ENCODE measurements at regions not wholly inside any gene's neighbourhood (a gene's known extent, or its start where the extent isn't known, plus 50 kb on each side); places are given as distances from the start of the nearest gene placed in this dataset.
"Not testable (repeated sequence)": the region's sequence is repeated elsewhere in the genome, so short reads cannot be mapped to it uniquely, and the experiment has no call there.

DNA sequence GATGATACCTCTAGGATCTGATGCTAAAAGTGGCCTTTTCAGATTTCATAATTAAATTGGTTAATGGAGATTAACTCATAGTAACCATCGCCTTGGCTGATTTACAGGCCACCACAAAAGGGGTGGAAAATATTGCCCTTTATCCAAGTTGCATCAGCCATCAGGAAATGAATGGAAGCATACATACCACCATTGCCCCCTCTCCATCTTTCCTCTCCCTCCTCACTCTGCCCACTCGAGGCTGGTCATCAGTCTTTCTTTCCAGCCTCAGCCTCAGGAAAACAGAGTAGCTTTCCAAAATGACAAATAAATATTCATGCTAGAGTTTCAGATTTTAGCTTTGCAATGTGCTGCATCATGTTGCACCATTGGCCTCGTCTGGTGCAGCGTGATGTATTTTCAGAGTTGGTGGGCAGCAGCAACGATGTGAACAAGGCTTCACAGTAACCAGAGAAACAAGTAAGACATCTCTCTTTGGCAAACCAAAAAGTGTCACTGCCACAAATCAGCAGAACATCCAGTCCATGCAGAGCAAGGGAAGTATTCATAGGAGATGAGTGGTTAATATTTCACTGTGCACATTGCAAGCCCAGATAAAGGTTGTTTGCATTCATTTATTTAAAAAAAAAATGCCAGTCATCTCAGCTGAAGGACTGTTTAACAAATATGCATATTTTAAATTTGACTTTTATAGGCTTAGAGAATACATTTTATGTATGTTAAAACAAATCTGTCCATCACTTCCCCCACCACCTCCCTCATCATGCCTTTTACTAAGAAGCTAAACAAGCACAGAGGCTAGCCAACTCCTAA, 136.7 kb upstream of the FAT3 start:
- ChIA-PET CTCF (no interaction called here), POLR2A (ENCODE audit: unreplicated experiment) (no interaction called here)
- intact Hi-C loops (cut with micrococcal nuclease): no loop called here
- no TSS peak for BruUV-seq (replicated peaks)
- H3K4me2 ChIP-seq (ENCODE audit: low read length): no peak overlapping the region
- no peak overlapping the region for H3K4me3 ChIP-seq (ENCODE audit: low read length)
- no peaks in the 10 kb centered on the region for H3K9me2 ChIP-seq (replicated peaks; ENCODE audit: low read length)
- no peak overlapping the region for H3K27ac ChIP-seq (ENCODE audit: low read length)
- no peaks in the 10 kb centered on the region for H3K36me3 ChIP-seq (ENCODE audit: low read depth, low read length)
- no peaks in the 10 kb centered on the region for H3K27me3 ChIP-seq (ENCODE audit: low read length)
- DNase-seq (no peak), ATAC-seq (no peak)
- H2AFZ ChIP-seq (ENCODE audit: low read length): no peak overlapping the region
- no peaks in the 10 kb centered on the region for H4K20me1 ChIP-seq (ENCODE audit: low read length)
- peaks cover 11% of the 10 kb centered on the region; the same call in 1 of the 2 replicates for H3K9me3 ChIP-seq (ENCODE audit: low read length)
- no peak overlapping the region for H3K9ac ChIP-seq (ENCODE audit: low read length)
- no peaks in the 10 kb centered on the region for H3K4me1 ChIP-seq (ENCODE audit: insufficient read depth, low read length)
- H3F3A ChIP-seq (ENCODE audit: low read length, unreplicated experiment): no peaks in the 10 kb centered on the region
- no peak for TF ChIP-seq EZH2 (IDR thresholded peaks at IDR 0.05; ENCODE audit: low read length, unreplicated experiment)
- TF ChIP-seq EZH2phosphoT487 (IDR thresholded peaks at IDR 0.05; ENCODE audit: borderline replicate concordance, low read length): no peak
- TF ChIP-seq, protein P1, sequence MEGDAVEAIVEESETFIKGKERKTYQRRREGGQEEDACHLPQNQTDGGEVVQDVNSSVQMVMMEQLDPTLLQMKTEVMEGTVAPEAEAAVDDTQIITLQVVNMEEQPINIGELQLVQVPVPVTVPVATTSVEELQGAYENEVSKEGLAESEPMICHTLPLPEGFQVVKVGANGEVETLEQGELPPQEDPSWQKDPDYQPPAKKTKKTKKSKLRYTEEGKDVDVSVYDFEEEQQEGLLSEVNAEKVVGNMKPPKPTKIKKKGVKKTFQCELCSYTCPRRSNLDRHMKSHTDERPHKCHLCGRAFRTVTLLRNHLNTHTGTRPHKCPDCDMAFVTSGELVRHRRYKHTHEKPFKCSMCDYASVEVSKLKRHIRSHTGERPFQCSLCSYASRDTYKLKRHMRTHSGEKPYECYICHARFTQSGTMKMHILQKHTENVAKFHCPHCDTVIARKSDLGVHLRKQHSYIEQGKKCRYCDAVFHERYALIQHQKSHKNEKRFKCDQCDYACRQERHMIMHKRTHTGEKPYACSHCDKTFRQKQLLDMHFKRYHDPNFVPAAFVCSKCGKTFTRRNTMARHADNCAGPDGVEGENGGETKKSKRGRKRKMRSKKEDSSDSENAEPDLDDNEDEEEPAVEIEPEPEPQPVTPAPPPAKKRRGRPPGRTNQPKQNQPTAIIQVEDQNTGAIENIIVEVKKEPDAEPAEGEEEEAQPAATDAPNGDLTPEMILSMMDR (conservative IDR thresholded peaks at IDR 0.05; ENCODE audit: low read depth, low read length): no peak
- no peaks in the 10 kb centered on the region for H3K79me2 ChIP-seq (ENCODE audit: low read length)

DNA sequence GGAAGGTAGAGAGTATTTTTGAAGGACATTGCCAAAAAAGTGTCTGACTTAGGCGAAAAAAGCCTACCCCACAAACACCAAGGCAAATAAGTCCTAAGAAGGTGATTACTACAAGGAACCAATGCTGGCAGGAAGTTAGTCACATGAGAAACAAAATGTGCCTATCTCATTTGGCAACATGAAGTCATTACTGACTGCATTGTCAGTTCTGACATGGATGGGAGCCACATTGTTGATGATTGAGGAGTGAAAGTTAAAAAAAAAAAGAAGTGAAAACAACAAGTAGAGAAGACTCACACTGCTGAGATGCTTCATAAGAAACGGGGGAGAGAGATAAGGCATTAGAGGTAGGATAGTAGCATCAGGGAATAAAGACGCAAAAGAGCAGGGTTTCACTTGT, 141.5 kb upstream of the FAT3 start:
- no peak for DNase-seq

DNA sequence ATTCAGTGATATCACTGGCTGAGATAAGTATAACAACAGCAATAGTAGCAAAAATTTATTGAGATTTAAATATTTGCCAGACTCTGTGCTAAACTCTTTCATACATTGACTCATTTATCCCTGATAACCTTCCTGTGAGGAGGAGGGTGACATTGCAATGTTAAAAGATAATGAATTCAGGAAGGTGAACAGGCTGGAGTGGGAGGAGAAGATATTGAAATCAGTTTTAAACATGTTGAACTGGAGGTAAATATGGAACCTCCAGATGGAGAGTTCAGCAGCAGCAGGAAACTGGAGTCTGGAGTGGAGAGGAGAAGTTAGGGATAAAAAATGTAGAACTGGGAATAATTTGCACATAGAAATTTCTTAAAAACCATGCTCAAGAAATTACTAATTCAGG, 142.0 kb upstream of the FAT3 start:
- Histone ChIP-seq H3K36me3 (ENCODE audit: low read depth, low read length) (no peaks in the 10 kb centered on the region), H3F3A (ENCODE audit: low read length, unreplicated experiment) (no peaks in the 10 kb centered on the region), H3K4me2 (ENCODE audit: low read length) (no peak overlapping the region), H3K27me3 (ENCODE audit: low read length) (no peaks in the 10 kb centered on the region), H3K9me2 (replicated peaks; ENCODE audit: low read length) (no peaks in the 10 kb centered on the region), H3K9ac (ENCODE audit: low read length) (no peak overlapping the region), H3K4me1 (ENCODE audit: insufficient read depth, low read length) (no peaks in the 10 kb centered on the region), H2AFZ (ENCODE audit: low read length) (no peak overlapping the region), H3K79me2 (ENCODE audit: low read length) (no peaks in the 10 kb centered on the region), H4K20me1 (ENCODE audit: low read length) (no peaks in the 10 kb centered on the region), H3K27ac (ENCODE audit: low read length) (no peak overlapping the region), H3K4me3 (ENCODE audit: low read length) (no peak overlapping the region), H3K9me3 (ENCODE audit: low read length) (peaks cover 22% of the 10 kb centered on the region; the same call in 1 of the 2 replicates)
- DNase-seq (no peak), ATAC-seq (no peak)
- TF ChIP-seq, protein P1 (conservative IDR thresholded peaks at IDR 0.05; ENCODE audit: low read depth, low read length): no peak
- TF ChIP-seq EZH2 (IDR thresholded peaks at IDR 0.05; ENCODE audit: low read length, unreplicated experiment) (no peak), EZH2phosphoT487 (IDR thresholded peaks at IDR 0.05; ENCODE audit: borderline replicate concordance, low read length) (no peak)
- CTCF ChIA-PET: no interaction called here
- intact Hi-C loops (cut with micrococcal nuclease): no loop called here
- POLR2A ChIA-PET (ENCODE audit: unreplicated experiment): no interaction called here
- no TSS peak for BruUV-seq (replicated peaks)

More for the DNA sequence above, 141.5 kb upstream of the FAT3 start:
- Histone ChIP-seq H3K79me2 (ENCODE audit: low read length) (no peaks in the 10 kb centered on the region), H3K4me1 (ENCODE audit: insufficient read depth, low read length) (no peaks in the 10 kb centered on the region), H3K9me2 (replicated peaks; ENCODE audit: low read length) (no peaks in the 10 kb centered on the region), H3K9me3 (ENCODE audit: low read length) (peaks cover 22% of the 10 kb centered on the region; the same call in 1 of the 2 replicates), H3K4me3 (ENCODE audit: low read length) (no peak overlapping the region), H3K9ac (ENCODE audit: low read length) (no peak overlapping the region), H3K27ac (ENCODE audit: low read length) (no peak overlapping the region), H3F3A (ENCODE audit: low read length, unreplicated experiment) (no peaks in the 10 kb centered on the region), H3K4me2 (ENCODE audit: low read length) (no peak overlapping the region), H3K27me3 (ENCODE audit: low read length) (no peaks in the 10 kb centered on the region), H3K36me3 (ENCODE audit: low read depth, low read length) (no peaks in the 10 kb centered on the region), H2AFZ (ENCODE audit: low read length) (no peak overlapping the region), H4K20me1 (ENCODE audit: low read length) (no peaks in the 10 kb centered on the region)
- intact Hi-C loops (cut with micrococcal nuclease): no loop called here
- no peak for ATAC-seq
- TF ChIP-seq, protein P1 (conservative IDR thresholded peaks at IDR 0.05; ENCODE audit: low read depth, low read length): no peak
- no TSS peak for BruUV-seq (replicated peaks)
- ChIA-PET POLR2A (ENCODE audit: unreplicated experiment) (no interaction called here), CTCF (no interaction called here)

DNA sequence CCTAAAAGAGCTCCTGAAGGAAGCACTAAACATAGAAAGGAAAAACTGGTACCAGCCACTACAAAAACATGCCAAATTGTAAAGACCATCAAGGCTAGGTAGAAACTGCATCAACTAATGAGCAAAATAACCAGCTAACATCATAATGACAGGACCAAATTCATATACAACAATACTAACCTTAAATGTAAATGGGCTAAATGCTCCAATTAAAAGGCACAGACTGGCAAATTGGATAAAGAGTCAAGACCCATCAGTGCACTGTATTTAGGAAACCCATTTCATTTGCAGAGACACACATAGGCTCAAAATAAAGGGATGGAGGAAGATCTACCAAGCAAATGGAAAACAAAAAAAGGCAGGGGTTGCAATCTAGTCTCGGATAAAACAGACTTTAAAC, 150.1 kb upstream of the FAT3 start:
- H3K4me1 ChIP-seq (ENCODE audit: insufficient read depth, low read length); H3K9me2 ChIP-seq (replicated peaks; ENCODE audit: low read length); BruUV-seq (replicated peaks); ATAC-seq; H3K4me3 ChIP-seq (ENCODE audit: low read length); H3K9ac ChIP-seq (ENCODE audit: low read length); H3K27ac ChIP-seq (ENCODE audit: low read length); intact Hi-C loops (cut with micrococcal nuclease); H3K4me2 ChIP-seq (ENCODE audit: low read length); CTCF ChIA-PET; H3K27me3 ChIP-seq (ENCODE audit: low read length); H2AFZ ChIP-seq (ENCODE audit: low read length); POLR2A ChIA-PET (ENCODE audit: unreplicated experiment); DNase-seq; H3F3A ChIP-seq (ENCODE audit: low read length, unreplicated experiment); H3K36me3 ChIP-seq (ENCODE audit: low read depth, low read length); H4K20me1 ChIP-seq (ENCODE audit: low read length); H3K79me2 ChIP-seq (ENCODE audit: low read length): not testable (repeated sequence)
- peaks cover 14% of the 10 kb centered on the region; the same call in 1 of the 2 replicates for H3K9me3 ChIP-seq (ENCODE audit: low read length)
